GM12874 (cell line): ENCODE measurements at regions not wholly inside any gene's neighbourhood (a gene's known extent, or its start where the extent isn't known, plus 50 kb on each side); places are given as distances from the start of the nearest gene placed in this dataset.

ENCODE experiments used
- TF ChIP-seq, protein P1 (sequence below): IDR thresholded peaks from 2 replicates; pipeline ENCODE4 v1.5.1; 2011; ENCODE audit warnings: low read depth, mild to moderate bottlenecking, control low read depth, low read length, moderate library complexity; ENCODE audit not compliant: insufficient read depth

- TF ChIP-seq, protein P1, sequence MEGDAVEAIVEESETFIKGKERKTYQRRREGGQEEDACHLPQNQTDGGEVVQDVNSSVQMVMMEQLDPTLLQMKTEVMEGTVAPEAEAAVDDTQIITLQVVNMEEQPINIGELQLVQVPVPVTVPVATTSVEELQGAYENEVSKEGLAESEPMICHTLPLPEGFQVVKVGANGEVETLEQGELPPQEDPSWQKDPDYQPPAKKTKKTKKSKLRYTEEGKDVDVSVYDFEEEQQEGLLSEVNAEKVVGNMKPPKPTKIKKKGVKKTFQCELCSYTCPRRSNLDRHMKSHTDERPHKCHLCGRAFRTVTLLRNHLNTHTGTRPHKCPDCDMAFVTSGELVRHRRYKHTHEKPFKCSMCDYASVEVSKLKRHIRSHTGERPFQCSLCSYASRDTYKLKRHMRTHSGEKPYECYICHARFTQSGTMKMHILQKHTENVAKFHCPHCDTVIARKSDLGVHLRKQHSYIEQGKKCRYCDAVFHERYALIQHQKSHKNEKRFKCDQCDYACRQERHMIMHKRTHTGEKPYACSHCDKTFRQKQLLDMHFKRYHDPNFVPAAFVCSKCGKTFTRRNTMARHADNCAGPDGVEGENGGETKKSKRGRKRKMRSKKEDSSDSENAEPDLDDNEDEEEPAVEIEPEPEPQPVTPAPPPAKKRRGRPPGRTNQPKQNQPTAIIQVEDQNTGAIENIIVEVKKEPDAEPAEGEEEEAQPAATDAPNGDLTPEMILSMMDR, result no peak
Measured at GRCh38 chr17:53919356-53919755, 96.6 kb downstream of the KIF2B start.

DNA sequence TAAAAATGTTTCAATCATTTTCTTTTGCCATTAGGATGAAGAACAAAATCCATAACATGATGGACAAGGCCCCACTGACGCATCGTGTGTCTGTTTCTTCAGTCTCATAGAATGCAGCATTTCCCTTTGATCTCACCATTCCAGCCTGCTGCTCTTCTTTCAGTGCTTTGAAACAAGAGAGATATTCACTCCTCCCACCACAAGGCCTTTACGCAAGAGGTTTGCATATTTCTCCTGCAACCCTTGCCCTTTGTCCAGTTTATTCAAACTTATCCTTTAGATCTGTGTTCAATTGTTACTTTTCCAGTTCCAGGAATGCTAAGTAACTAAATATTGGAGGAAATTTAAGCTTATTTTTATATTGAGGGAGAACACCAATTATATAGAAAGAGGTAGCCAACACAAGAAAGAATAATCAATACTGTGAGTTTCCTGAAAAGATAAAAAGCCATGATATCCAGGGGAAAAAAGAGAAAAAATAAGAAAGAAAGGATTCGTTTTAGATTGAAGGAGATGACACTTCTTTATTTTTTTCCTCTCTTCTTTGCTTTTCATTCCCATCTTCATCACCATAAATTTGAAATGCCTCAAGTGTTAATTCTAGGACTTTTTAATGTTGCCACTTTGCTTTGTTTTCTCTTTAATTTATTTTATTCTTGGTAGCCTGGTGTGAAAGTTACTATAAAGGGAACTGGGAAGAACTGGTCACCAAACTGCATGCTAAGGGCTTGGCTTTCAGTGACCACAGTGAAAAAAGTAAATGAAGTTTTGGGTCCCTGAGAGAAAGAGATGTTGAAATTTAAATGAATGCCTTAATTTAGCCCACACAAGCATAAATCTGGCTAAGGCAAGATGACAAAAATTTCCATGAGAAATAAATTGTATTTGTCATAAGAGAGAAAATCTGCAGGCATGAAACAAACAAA lies 102.1 kb downstream of the KIF2B start:
- TF ChIP-seq, protein P1, result no peak

- TF ChIP-seq, protein P1, result no peak
Measured at GRCh38 chr17:53932386-53932785, 109.7 kb downstream of the KIF2B start.

DNA sequence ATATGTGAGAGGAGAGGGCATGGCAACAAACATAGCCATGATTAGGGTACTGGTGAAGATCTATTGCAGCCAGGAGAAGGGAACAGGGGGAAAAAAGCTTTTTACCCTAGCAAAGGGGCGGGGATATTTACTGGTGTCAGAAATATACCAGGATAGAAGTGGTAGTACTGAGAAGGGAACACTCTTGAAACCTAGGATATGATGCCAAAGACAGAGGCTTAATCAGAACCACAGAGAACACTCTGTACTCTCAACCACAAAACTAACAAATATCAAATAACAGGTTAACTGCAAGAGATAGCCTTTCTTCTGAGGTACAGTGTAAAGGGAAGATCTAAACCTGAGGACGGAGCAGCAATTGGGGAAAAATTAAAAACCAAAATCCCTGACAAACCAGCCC lies 112.2 kb downstream of the KIF2B start:
- TF ChIP-seq, protein P1, result no peak

DNA sequence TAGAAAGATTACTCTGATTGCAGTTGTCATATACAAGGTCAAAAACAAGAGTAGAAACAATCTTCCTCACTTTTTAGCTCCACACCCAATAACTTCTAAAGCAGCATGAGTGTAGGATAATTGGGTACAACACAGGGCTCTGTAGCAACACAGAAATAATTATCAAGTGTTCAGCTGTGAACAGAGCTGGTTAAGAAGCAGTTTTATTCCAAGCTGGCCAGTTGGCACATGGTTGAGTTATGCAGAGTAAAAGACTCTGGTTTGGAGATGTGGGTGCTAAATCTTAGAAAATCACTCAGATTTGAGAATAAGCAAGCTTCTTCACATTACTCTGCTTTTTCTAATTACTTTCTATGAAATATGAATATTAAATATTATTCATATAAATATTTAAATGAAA lies 118.5 kb downstream of the KIF2B start:
- TF ChIP-seq, protein P1, result no peak

DNA sequence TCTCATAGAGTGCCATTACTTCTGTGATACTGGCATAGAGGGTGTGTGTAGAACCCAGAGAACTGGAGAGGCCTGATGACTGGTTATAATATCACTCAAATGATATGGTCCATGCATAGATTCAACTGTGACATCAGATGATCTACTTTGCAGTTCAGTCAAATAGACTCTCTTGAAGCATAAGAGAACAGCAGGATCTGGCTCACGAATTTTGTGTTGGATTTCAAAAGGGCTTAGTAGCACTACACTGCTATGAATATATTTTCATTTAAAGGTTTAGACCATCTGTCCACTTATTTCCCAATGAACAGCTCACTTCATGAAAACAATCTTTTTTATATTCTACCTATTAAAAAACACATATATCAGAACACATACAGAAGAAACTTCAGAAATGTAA lies 119.7 kb downstream of the KIF2B start:
- TF ChIP-seq, protein P1, result no peak

- TF ChIP-seq, protein P1, result no peak
Measured at GRCh38 chr17:53942898-53943297, 120.2 kb downstream of the KIF2B start.
